Activated CD4-positive, alpha-beta T cell treated with anti-CD3 and anti-CD28 coated beads, Interleukin-2, Interleukin-6, amounts not matched to agents 100 ng/mL and 50 ng/mL, durations not matched to agents 16 hours and 8 hours (primary cell): ENCODE measurements at regions not wholly inside any gene's neighbourhood (a gene's known extent, or its start where the extent isn't known, plus 50 kb on each side); places are given as distances from the start of the nearest gene placed in this dataset.

Source experiments
- DNase-seq: peaks from one replicate; pipeline ENCODE4 v3.0.0-alpha.2; 2020

GRCh38 chrY:26408671-26409328 is 786.9 kb downstream of the CDY1 start:
- DNase-seq, result no peak

GRCh38 chrY:26409329-26409712 is 787.4 kb downstream of the CDY1 start:
- no peak for DNase-seq
